GM19455 (cell line): ENCODE measurements at regions not wholly inside any gene's neighbourhood (a gene's known extent, or its start where the extent isn't known, plus 50 kb on each side); places are given as distances from the start of the nearest gene placed in this dataset.
"Not testable (repeated sequence)": the region's sequence is repeated elsewhere in the genome, so short reads cannot be mapped to it uniquely, and the experiment has no call there.

Experiments
- ATAC-seq: cut with Tn5 transposase; IDR thresholded peaks from one replicate; pipeline ENCODE4 v1.9.1; 2021; ENCODE audit not compliant: unreplicated experiment

DNA sequence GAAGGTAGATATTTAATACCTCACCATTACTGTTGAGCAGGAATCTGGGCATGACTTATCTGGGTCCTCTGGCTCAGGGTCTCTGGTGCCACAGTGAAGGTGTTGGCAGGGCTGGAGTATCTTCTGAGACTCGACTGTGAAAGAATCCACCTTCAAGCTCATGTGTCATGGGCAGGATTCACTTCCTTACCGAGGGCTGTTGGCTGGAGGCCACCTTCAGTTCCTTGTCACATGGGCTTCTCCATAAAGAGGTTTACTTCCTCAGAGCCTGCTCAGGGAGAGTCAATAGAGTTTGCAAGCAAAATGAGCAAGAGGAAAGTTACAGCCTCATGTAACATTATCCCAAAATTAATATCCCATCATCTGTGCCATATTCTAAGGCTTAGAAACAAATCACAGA lies 459.5 kb downstream of the NR2F2 start:
- ATAC-seq: no peak

DNA sequence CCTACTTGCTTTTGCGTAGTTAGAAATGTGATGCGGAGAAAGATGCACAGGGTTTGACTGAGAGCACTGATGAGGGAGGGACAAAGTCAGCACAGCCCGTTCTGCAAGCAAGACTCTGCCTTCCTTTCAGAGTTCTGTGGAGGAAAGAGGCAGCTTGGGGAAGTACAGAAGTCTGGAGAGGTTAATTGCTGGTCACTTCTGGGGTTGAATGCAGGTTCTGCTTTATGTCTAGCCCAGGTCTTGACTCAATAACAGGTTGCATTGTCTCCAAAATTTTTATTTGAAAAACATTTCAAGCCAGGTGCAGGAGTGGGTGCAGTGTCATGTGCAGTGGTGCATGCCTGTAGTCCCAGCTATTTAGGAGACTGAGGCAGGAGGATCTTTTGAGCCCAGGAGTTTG lies 461.7 kb downstream of the NR2F2 start:
- no peak for ATAC-seq

DNA sequence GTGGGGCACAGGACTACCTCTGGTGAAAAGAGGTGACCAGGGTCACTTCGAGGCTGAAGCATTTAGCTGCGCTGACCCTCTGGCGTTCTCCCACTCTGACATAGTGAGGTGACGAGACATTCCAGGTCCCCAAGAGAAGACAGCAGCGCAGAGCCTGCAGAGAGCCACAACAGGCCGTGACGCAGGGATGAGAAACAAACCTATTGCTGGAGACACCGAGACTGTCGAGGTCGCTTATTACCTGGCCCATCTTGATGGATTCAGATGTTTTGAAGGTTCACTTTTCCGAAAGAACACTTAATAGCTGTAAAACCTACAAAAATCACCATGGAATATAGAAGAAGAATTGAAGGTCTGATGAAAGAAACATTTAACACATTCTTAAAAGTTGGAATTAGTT lies 466.3 kb downstream of the NR2F2 start:
- ATAC-seq: no peak

DNA sequence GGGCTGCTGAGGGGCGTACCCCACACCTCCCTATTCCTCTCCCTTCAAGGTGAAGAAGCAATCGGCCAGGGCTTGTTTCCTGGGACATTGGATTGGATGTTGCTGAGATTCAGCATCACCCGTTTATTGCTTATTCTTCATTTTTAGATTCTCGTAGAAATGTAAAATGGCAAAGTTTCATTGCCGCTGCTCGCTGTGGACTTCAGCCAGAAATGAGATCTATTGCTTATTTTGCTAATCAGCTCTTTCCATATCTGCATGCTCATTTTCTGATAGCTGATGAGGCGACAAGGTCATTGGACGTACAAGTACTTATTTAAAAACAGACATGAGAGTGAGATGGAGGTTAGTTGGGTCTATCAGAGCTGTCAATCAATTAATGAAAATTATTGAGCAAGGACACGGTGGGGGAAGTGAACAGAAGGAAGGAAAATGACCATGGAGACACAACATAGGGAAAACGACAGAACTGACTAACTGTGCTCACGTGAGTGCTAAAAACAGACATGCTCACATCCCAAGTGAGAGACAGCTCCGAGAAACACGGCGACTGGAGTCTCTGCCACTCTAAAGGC lies 471.2 kb downstream of the NR2F2 start:
- no peak for ATAC-seq

DNA sequence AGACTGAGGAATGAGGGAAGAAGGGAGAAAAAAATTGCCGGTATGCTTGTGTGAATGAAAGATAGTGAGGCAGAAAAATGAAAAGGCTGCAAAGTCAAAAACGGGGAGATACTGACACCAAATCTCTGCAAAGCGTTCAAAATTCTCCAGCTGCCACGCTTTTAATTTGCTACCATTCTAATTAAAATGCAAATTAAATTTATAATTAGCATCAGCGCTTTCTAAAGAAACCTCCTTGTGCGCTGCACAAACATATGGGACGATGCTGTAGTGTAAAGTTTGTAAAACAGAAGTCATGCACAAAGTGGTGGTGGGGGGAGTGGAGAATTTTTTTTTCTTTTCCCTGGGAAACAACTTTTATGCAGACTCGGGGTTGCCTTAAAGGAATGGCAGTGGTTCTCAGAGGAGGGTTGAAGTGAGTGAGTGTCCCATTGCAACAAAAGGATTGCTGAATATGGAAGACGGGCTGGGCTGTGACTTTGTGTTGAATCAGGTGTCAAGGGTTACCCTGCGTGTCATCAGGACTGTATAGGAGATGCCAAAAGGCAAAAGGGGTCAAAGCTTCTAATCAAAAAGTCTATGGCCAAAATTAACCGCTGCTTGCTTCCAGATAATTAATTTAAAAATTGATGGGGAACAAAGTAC lies 472.2 kb downstream of the NR2F2 start:
- ATAC-seq: no peak

DNA sequence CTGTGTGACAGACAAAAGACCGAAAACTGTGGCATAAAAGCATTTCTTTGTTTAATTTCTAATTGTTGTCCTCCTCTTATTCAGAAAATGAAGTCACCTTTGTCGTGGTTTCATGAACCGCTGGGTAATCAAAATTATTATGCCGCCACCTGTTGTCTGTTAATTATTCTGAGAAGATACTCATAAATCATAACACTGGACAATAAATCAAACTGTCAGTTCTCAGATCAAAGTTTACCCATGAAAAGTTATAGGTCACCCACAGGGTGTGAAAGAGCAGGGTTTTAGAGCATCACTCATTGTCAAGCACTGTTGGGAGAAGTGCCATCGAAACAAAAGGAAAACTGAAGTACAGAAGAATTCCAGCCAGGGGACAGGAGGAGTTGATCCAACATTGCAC lies 474.3 kb downstream of the NR2F2 start:
- ATAC-seq: no peak

DNA sequence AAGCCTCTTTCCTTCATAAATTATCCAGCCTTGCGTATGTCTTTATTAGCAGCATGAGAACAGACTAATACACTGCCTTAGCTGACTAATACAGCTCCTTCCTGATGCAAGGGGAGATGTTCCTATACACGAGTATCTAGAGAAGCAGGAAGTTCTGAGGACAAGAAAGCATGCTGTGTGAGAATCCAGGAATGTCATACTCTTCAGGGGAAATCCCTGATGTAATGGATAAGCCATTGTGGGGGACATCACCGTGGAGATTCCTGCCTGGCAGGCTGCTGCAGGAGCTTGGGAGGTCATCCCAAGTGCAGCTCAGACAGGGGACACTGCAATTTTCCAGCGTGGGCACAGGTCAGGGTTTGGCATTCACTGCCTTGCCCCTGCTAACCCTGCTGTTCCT lies 476.9 kb downstream of the NR2F2 start:
- no peak for ATAC-seq

DNA sequence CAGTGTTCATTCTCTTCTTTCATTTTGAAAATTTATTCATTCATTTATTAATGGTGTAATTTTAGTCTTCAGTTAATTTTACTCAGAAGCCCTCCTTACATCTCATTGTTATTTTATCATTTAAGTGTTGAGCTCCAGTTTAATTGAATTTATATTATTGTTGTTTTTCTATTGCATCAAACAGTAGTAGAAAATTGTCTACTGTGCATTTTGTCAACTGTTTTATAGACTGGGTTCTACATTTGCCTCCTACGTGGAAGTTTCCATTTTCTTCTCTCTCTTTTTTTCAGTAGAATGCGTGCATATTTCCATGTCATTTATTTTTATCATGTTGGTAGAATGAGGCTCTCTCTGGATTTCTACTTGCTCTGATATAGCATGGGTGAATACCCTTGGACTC lies 487.4 kb downstream of the NR2F2 start:
- ATAC-seq: no peak

DNA sequence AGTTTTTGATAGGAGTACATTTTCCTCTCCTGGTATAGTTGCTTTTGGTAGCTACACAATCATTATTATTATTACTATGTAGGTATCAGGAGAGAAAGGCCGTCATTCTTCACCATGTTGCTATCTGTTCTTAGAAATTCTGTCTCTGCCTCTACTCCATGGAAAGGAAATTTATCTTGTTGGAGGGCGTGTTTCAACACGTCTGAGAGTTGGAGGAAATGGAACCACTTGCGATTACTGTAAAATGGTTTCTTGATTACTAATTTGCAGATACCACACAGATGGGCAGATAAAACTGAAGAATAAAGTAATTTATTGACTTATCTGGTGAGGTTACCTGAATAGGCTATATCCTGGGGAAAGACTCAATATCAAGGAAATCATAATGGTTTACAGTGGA lies 488.4 kb downstream of the NR2F2 start:
- no peak for ATAC-seq

DNA sequence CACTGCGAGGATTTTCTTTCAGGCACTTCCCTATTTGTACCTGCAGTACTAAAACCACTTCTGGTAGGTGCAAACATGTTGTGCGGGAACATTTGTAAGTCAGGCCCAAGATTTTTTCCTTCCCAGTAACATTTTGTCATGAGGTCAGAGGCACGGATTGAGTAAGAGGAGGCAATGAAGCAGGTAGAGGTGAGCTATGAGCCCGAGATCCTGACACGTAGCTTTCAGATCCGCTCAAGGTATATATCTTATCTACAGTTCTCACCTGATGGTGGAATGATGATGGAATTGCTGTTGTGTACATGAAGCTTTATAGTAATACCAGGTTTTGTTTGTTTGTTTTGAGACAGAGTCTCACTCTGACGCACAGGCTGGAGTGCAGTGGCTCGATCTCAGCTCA lies 497.5 kb downstream of the NR2F2 start:
- no peak for ATAC-seq

DNA sequence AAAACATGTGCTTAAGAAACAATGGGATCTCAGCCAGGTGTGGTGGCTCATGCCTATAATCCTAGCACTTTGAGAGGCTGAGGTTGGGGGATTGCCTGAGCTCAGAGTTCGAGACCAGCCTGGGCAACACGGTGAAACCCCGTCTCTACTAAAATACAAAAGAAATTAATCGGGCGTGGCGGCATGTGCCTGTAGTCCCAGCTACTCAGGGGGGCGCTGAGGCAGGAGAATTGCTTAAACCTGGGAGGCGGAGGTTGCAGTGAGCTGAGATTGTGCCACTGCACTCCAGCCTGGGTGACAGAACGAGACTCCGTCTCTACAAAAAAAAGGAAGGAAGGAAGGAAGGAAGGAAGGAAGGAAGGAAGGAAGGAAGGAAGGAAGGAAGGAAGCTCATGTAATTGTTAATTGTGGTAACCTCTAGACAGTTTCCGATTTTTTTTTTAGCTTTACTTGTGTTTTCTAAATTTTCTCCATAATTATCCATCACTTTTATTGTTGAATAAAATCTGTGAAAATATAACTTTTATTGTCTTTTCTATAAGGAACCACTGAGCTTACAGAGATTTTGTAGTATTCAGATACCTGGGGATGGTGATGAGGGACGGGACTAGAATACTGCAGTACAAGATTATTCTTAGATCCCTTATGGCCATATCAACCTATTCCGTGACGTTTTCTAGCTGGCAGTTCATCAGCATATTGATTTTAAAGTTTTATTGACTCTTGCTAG lies 506.9 kb downstream of the NR2F2 start:
- no peak for ATAC-seq

DNA sequence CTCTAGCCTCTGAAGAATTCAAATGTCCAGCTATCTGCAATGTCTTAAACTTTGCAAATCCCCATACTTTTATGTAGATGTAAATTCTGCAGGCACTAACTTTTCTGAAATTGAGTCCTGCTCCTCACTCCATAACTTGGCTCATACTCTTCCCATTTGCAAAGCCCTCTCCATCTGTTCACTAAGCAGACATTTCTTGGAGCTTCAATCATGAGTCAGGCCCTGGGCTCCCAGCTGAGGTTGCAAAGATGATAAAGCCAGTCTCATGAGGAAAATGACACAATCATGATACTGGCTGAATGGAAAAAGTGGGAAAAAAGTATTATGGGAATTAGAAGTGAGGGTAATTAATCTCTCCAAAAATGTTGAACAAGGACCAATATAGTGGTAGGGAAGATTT lies 507.6 kb downstream of the NR2F2 start:
- no peak for ATAC-seq

DNA sequence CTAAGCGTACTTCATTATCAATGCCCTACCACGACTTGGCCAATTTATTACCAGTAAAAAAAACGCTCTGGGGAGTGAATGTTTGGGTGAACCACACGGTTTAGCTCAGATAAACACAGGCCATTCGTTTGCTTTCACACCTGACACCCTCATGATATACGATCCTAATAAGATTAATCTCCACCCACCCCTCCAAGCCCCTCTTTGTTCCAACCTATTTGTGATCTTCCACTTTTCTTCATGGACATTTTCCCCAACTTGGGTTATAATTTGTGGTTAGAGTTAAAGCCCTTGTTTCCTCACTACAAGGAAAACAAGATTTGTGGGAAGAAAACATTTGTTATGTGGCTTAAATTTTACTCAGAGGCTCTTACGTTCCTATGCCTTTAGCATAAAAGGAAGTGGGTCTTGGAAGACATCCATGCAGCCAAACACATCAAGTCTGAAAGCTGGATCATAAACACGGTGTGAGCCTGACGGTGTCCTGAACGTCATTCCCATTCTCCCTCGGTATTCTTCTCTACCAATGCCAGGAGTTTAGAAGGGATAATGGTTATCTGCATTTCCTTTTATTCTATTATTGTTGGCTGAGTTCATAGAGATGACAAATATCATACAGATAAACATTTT lies 518.9 kb downstream of the NR2F2 start:
- no peak for ATAC-seq

DNA sequence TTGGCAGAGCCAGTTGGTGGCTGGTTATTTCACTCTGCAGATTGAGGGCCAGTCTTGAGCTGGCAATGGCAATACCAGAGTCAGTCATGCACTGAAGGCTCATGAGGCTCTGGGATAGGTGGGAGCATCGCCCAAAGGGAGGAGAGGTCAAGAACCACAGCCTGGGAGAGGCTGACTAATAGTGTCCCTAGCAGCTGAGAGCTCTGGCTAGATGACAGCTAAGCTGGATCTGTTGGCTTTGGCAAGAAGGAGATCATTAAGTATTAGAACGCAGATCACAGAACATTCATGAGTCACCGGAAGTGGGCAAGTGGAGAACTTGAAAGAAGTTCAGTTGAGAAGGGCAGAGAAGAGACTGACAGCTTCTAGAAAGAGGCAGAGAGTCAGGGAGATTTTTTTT lies 521.1 kb downstream of the NR2F2 start:
- ATAC-seq: no peak

DNA sequence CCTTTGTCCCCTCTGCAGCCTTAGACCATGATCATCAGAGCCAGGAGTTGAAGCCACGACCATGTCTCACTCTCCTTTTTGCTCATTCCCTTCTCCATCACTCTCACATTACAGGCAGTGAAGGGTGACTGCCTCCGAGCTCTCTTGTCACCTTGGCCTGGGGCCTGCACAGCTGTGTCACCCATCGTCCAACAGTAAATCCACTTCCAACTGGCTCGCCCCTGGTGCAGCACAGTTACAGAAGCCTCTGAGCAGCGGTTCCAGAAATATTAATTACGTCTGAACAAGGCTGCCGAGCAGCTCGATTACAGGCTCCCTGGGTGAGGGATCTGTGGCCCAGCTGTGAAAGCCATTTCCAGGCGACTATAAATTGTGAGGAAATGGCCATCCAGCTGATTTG lies 528.2 kb downstream of the NR2F2 start:
- ATAC-seq: no peak

DNA sequence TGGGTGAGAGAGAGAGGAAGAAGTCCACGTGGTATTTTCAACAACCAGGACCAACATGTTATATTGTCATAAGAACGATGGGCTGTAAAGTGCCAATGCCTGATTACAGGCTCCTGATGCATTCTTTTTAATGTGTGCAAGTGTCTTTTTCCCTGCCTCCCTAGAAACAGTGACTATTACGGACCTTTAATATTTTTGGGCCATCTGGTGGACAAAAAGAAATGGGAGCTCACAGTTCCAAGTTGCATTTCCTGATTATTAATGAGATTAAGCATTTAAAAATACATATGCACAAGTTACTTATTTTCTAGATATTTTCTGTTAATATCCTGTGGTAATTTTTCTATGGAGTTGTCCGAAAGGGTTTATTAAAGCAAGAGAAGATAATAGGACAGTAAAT lies 530.2 kb downstream of the NR2F2 start:
- no peak for ATAC-seq

DNA sequence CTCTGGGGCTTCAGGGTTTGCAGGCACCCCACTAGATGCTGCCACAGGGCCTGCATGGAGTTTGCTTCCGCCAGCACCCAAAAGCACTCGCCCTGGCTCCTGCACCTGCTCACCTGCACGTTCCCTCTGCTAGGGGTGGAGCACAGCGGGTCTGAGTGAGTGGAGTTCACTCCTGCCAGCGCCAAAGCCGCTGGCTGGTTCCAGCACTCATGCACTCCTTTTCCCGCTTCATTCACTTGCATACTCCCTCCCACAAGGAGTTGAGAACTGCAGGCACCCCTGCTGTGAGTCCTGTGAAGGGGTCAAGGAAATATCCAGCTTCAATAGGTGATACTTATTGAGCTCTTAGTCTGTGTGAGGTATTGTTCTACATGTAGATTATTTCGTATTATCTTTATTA lies 537.5 kb downstream of the NR2F2 start:
- ATAC-seq: no peak

DNA sequence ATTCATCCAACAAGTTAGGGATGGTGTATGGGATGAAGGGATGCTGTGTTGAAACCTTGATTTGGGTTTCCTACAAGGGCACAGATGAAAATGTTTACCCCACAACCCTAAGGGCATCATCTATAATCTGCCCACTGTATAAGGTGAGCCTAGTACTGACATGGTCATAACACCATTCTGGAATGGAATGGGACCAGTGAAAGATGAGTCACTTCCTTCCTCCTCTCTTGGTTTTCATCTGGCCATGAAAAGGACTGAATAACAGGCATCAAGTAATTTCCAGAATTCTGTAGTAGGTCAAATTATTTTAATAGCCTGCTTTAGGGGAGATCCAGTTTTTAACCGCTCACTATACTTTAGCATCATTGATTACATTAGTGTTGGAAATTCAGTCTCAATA lies 538.6 kb downstream of the NR2F2 start:
- no peak for ATAC-seq

DNA sequence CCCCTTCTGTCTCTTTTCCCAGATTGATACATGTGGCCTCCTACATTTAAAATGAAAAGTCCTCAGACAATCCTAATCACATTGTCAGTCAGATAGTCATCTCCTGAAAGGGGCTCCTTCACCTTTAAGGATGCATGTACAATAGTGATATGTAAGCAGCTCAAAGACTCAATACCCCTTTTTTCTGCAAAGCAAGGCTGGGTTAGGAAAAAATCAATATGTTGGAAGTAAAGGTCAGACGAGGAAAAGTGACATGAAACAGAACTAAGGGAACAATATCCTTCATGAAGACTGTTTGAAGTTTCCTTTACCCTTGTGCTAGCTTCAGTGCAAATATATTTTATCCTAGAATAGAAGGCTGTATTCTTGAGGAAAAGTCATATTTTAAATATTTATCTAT lies 539.3 kb downstream of the NR2F2 start:
- no peak for ATAC-seq

DNA sequence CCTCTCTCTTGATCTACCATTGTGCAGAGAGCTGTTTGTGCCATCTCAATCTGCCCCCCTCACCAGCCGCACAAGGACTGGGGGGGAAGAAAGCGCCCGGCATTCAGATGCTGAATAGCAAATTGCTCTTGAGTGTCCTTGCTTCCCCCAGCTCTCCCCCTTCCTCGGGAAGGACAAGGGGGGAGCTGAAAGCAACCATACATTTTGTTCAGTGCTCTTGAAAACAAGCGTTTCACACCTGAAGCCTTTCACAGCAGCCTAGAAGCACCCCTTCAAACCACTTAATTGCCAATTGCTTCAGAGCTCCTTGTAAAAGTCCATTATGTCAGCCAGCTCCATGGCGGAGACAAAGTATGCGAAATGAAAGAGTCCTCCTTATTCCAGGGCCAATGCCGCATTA lies 540.1 kb downstream of the NR2F2 start:
- ATAC-seq: no peak

DNA sequence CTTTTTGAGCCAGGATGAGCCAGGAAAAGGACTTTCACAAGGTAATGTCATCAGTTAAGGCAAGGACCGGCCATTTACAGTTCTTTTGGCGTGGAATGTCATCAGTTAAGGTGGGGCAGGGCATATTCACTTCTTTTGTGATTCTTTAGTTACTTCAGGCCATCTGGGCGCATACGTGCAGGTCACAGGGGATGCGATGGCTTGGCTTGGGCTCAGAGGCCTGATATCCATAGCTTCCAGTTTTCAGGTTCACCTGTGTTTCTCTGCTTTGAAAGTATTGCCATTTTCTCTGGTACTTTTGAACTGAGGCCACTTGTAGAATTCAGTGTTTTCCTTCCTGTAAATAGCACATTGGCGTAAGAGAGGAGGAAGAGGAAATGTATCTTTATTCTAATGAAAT lies 546.9 kb downstream of the NR2F2 start:
- not testable (repeated sequence) for ATAC-seq

DNA sequence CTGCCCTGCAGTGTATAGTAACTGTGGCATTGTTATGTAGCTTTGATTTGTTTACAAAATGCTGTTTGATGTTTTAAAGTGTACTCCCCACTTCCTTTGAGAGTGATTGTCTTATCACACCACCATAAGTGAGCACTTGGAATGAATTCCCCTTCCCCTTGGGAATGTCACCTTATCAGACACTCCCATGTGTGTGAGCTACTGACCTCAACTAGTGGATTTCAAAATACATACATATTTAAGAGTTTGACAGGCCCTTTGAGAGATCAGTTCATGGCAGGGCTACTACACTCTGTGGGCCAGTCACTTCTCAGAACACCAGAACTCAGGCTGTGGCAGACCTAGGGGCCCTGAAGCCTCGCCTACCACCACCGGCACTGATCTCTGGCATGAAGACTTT lies 547.6 kb downstream of the NR2F2 start:
- ATAC-seq: no peak
